ENCODE measurements at regions not wholly inside any gene's neighbourhood (a gene's known extent, or its start where the extent isn't known, plus 50 kb on each side); places are given as distances from the start of the nearest gene placed in this dataset.

GRCh38 chr15:46277451-46277850 lies 642.6 kb downstream of the SQOR start:
- TF ChIP-seq NFIC (IDR thresholded peaks at IDR 0.05) (no peak), EP300 (IDR thresholded peaks at IDR 0.05; ENCODE audit: borderline replicate concordance) (no peak), RAD21 (IDR thresholded peaks at IDR 0.05; ENCODE audit: low read depth) (no peak), MAX (IDR thresholded peaks at IDR 0.05) (no peak), REST (IDR thresholded peaks at IDR 0.05; ENCODE audit: low read depth) (no peak), TAF1 (IDR thresholded peaks at IDR 0.05; ENCODE audit: low read depth) (no peak), CREB1 (IDR thresholded peaks at IDR 0.05; ENCODE audit: low read depth) (no peak), YY1 (IDR thresholded peaks at IDR 0.05; ENCODE audit: low read depth) (no peak), CEBPB (IDR thresholded peaks at IDR 0.05) (no peak), USF1 (IDR thresholded peaks at IDR 0.05) (no peak), EGR1 (IDR thresholded peaks at IDR 0.05) (no peak)
